NT2/D1 (cell line): ENCODE measurements at regions not wholly inside any gene's neighbourhood (a gene's known extent, or its start where the extent isn't known, plus 50 kb on each side); places are given as distances from the start of the nearest gene placed in this dataset.

Source experiments
- DNase-seq: peaks from one replicate; pipeline ENCODE4 v3.0.0-alpha.2; 2011; ENCODE audit warnings: low read depth, low spot score
- H3K27me3 ChIP-seq: 2 replicates; pipeline ENCODE4 v1.6.0; 2011; ENCODE audit warnings: mild to moderate bottlenecking; ENCODE audit not compliant: insufficient read length, insufficient read depth
- H3K36me3 ChIP-seq: 2 replicates; pipeline ENCODE4 v1.6.1; 2011; ENCODE audit warnings: mild to moderate bottlenecking, low read length, mixed read lengths; ENCODE audit not compliant: insufficient read depth, insufficient read length
- H3K4me1 ChIP-seq: 2 replicates; pipeline ENCODE4 v1.5.1; 2011; ENCODE audit not compliant: insufficient read depth, insufficient read length
- H3K4me3 ChIP-seq: 2 replicates; pipeline ENCODE4 v1.5.1; 2011; ENCODE audit warnings: low read depth; ENCODE audit not compliant: insufficient read length
- H3K9ac ChIP-seq: 2 replicates; pipeline ENCODE4 v1.6.0; 2011; ENCODE audit warnings: low read depth; ENCODE audit not compliant: insufficient read length
- H3K9me3 ChIP-seq: 2 replicates; pipeline ENCODE4 v1.5.1; 2011; ENCODE audit warnings: mild to moderate bottlenecking, low read length; ENCODE audit not compliant: insufficient read depth
- SUZ12 ChIP-seq: IDR thresholded peaks from 2 replicates; pipeline ENCODE4 v1.6.1; 2011; ENCODE audit not compliant: insufficient read length, insufficient read depth; ENCODE audit errors: extremely low read depth
- YY1 ChIP-seq: IDR thresholded peaks from 2 replicates; pipeline ENCODE4 v1.6.1; 2011; ENCODE audit not compliant: insufficient read length, insufficient read depth
- ZNF274 ChIP-seq: IDR thresholded peaks from 2 replicates; pipeline ENCODE4 v1.6.1; 2011; ENCODE audit warnings: mild to moderate bottlenecking, low read depth, low read length

DNA sequence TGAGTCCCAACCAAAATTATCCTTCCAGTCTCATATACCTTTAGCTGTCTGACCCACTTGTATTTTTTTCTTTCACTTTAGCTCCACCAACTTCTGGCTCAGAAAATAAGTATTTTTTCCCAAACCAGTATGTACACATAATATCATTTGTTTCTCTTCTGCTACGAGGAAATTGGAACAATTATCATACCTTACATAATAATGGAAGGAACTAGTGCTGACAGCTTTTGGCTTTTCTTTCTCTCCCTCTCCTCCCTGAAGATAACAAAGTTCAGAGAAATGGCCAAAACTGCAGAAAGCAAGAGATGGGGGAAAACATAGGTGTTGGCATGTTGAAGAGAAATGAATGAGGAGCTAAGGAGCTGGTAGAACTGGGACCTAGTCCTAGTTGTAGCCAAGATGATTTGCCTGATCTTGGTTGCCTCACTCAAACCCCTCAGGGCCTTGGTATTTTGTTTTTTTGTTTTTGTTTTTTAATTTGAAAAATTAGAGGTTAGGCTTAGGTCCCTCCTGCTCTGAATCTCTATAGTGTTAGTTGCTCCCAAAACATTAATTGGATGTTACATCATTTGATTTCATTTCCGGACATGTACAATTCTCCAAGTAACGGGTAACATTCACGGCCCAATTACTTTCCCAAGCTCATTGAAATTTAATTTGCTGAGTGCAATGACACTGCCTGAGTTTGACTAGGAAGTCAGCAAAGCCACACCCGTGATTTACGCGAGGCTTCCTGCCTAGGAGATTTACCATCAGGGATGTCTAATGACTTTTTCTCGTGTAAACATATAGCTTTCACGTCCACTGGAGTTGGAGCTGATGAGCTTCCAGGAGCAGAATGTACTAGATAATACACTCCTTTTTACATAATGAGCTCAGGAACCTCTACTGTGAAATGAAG lies 291.6 kb downstream of the TLE1 start:
- DNase-seq, result no peak

DNA sequence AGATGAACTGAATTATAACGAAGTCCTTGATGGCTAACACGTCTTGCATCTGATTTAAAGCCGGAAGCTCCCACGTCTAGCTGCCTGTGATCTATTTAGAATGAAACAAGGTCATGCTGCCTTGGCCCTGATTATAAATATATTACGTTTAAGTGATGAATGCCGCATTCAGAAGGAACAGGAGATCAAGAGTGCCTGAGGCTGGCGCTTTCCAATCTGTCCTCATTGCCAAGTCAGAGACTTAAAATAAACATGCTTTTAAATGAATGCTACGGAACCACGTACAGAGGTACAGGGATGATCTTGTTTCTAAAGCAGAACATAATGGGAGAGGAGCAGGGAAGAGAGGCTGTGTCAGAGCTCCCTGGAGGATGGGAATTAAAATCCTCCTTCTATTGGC lies 292.8 kb downstream of the TLE1 start:
- Histone ChIP-seq H3K9ac (no peak overlapping the region), H3K9me3 (no peaks in the 10 kb centered on the region), H3K27me3 (no peaks in the 10 kb centered on the region), H3K4me1 (no peaks in the 10 kb centered on the region), H3K4me3 (no peak overlapping the region), H3K36me3 (no peaks in the 10 kb centered on the region)
- TF ChIP-seq YY1 (no peak), ZNF274 (no peak), SUZ12 (no peak)
- no peak for DNase-seq

More for the DNA sequence above, 291.6 kb downstream of the TLE1 start:
- H3K4me3 ChIP-seq, result no peak overlapping the region
- no peaks in the 10 kb centered on the region for H3K9me3 ChIP-seq
- no peak overlapping the region for H3K9ac ChIP-seq
- no peaks in the 10 kb centered on the region for H3K27me3 ChIP-seq
- TF ChIP-seq YY1 (no peak), ZNF274 (no peak), SUZ12 (no peak)
- no peaks in the 10 kb centered on the region for H3K4me1 ChIP-seq
- H3K36me3 ChIP-seq, result no peaks in the 10 kb centered on the region

DNA sequence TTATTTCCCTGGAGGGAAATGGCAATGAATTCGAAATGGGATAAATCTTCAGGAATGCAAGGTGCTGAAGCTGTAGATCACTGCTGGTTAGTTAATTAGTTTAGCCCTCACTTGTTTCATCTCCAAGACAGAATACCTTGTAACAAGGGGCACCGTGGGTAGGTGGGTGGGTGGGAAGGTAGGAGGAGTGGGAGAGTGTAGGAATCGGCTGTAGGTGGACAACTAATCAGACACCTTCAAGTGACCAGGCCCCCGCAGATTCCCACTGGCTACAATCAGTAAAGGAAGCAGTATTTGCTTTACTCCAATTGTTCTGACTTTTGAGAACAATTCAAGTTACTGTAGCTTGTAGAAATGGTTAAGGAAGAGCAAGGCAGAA lies 293.7 kb downstream of the TLE1 start:
- Histone ChIP-seq H3K9ac (no peak overlapping the region), H3K9me3 (no peaks in the 10 kb centered on the region), H3K36me3 (no peaks in the 10 kb centered on the region), H3K4me3 (no peak overlapping the region), H3K4me1 (no peaks in the 10 kb centered on the region), H3K27me3 (no peaks in the 10 kb centered on the region)
- DNase-seq, result no peak
- TF ChIP-seq ZNF274 (no peak), SUZ12 (no peak), YY1 (no peak)

DNA sequence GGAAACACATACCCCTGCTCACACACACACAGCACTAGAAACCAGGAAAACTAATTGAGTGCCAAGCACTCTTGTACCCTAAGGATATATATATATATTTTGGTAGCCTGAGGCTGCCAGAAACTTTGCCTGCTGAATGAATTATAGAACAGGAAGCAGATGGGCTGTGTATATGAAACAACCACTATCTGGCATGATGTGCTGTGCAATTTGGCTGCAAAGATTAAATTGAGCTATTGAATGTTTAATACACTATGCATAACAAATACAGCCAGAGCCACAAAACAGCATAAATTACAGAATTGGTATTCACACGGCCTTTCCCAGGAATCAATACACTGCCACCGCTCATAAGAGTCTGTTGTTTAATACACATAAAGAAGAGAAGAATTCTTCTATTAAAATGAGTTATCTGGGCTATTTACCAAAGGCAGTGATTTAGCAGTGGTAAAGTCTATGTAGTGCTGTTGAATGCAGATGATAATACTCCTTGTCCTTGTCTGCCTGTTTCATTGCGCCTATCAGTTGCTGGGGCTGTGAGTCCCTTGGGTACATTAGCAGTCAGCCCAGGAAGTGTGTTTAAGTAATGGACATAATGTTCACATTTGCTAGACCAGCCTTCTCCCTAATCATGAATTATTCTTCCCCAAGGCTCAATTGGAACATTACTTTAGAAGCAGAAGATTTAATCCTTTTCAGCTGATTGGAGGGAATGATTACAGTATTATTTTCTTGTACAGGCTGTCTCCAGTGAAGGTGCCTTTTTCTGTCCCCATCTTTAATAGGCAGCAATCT lies 294.3 kb downstream of the TLE1 start:
- H3K4me3 ChIP-seq, result no peak overlapping the region
- no peaks in the 10 kb centered on the region for H3K4me1 ChIP-seq
- TF ChIP-seq ZNF274 (no peak), SUZ12 (no peak), YY1 (no peak)
- no peak overlapping the region for H3K9ac ChIP-seq
- no peak for DNase-seq
- no peaks in the 10 kb centered on the region for H3K27me3 ChIP-seq
- H3K9me3 ChIP-seq, result no peaks in the 10 kb centered on the region
- no peaks in the 10 kb centered on the region for H3K36me3 ChIP-seq

DNA sequence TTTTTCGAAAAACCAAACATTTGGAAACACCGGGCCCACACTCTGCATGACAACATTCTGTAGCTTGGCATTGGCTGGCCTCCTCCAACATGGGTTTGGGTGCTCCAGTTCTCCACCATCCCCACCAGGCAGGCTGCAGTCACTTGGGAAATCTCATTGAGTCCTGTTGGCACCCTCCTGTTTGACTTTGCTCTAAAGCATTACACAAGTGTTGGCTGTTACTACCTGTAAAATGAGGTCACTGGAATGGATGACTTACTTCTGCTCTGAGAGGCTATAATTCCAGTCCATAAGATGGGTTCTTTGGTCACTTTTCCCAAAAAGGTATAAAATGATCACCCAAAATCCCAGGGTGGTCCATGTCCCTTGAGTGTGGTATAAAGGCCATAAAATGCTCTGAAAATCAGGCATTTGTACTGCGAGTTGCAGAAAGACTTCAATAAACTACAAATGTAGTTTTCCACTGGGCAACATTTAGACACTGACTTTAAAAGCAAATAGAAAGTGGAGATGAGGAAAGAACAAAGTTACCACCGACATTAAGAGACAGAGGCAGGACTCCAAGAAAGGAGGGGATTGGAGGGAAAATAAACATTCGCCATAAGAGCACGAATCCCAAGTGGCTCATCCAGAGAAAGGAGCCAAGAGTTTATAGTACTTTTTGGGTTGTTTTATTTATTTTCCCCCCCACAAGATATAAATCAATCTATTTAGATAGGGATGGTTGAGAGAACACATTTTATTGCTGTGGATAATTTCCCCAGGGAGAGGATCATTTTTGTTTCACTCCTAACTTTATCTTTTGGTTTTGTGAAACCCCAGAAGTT lies 295.1 kb downstream of the TLE1 start:
- H3K9me3 ChIP-seq, result no peaks in the 10 kb centered on the region
- TF ChIP-seq YY1 (no peak), SUZ12 (no peak), ZNF274 (no peak)
- no peaks in the 10 kb centered on the region for H3K4me1 ChIP-seq
- no peak overlapping the region for H3K4me3 ChIP-seq
- no peak overlapping the region for H3K9ac ChIP-seq
- H3K27me3 ChIP-seq, result no peaks in the 10 kb centered on the region
- no peaks in the 10 kb centered on the region for H3K36me3 ChIP-seq
- no peak for DNase-seq

DNA sequence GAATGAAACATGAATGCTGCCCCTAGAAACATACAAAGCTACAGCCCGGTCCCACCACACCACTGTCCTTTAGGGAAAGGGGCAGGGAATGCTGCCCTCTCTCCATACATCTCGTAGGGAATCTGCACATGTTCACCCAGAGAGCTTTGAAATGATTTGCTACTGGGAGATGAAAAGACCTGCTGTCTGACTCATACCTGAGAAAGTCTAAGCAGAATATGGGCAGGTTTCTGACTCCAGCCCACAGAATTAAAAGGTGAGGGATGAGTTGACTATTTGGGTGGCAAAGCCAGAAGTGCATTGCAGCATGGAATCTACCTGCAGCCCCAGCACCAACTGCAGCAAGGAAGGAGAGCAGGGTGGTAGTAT lies 297.9 kb downstream of the TLE1 start:
- TF ChIP-seq SUZ12 (no peak), YY1 (no peak), ZNF274 (no peak)
- Histone ChIP-seq H3K27me3 (no peaks in the 10 kb centered on the region), H3K4me1 (no peaks in the 10 kb centered on the region), H3K4me3 (no peak overlapping the region), H3K9me3 (no peaks in the 10 kb centered on the region), H3K9ac (no peak overlapping the region), H3K36me3 (no peaks in the 10 kb centered on the region)
- no peak for DNase-seq
